ENCODE measurements at regions not wholly inside any gene's neighbourhood (a gene's known extent, or its start where the extent isn't known, plus 50 kb on each side); places are given as distances from the start of the nearest gene placed in this dataset.

GRCh38 chr9:26368241-26368640, 524.4 kb downstream of the CAAP1 start:
- Histone ChIP-seq H3K23me2 (ENCODE audit: low read depth, low read length) (no peaks in the 10 kb centered on the region; the same call in 1 of the 2 replicates), H2BK15ac (ENCODE audit: low read length) (no peak overlapping the region), H3K79me2 (ENCODE audit: control insufficient read depth in 1 of 2, insufficient read depth in 2 of 2, low read length in 2 of 2) (no peaks in the 10 kb centered on the region), H3K4ac (replicated peaks; ENCODE audit: insufficient read length, low read depth, low read length) (no peak overlapping the region), H2BK12ac (ENCODE audit: low read depth, low read length) (no peak overlapping the region), H4K91ac (replicated peaks; ENCODE audit: insufficient read length, low read length) (no peak overlapping the region), H3K4me2 (ENCODE audit: insufficient read depth in 1 of 2, low read depth in 2 of 2, low read length in 2 of 2) (no peak overlapping the region), H4K8ac (ENCODE audit: extremely low read depth, insufficient read depth, low read length) (no peak overlapping the region), H3K18ac (ENCODE audit: extremely low read depth, low read length) (no peak overlapping the region), H3K4me1 (replicated peaks in 1 of 4; ENCODE audit: control insufficient read depth in 3 of 4, insufficient read depth in 4 of 4, low read length in 3 of 4) (no peaks in the 10 kb centered on the region), H2BK5ac (ENCODE audit: low read depth, low read length) (no peak overlapping the region), H3K56ac (replicated peaks; ENCODE audit: insufficient read length, low read depth, low read length) (no peak overlapping the region), H3K79me1 (ENCODE audit: low read depth, low read length) (no peaks in the 10 kb centered on the region), H4K5ac (ENCODE audit: insufficient read length, low read depth, low read length) (no peak overlapping the region), H2BK120ac (replicated peaks; ENCODE audit: low read depth, low read length) (no peak overlapping the region), H3K9ac (replicated peaks in 1 of 4; ENCODE audit: extremely low read depth in 1 of 4, low read depth in 3 of 4, low read length in 3 of 4) (no peak overlapping the region), H2AK5ac (ENCODE audit: low read depth, low read length) (no peak overlapping the region), H3K14ac (ENCODE audit: insufficient read length) (no peak overlapping the region), H2AFZ (ENCODE audit: low read length) (no peak overlapping the region), H3K27me3 (replicated peaks in 1 of 4; ENCODE audit: control insufficient read depth in 3 of 4, extremely low read depth in 1 of 4, insufficient read depth in 3 of 4, low read length in 3 of 4) (no peaks in the 10 kb centered on the region), H3K36me3 (ENCODE audit: control insufficient read depth in 2 of 4, insufficient read depth in 4 of 4, low read length in 3 of 4) (no peaks in the 10 kb centered on the region), H2BK20ac (ENCODE audit: low read length) (no peak overlapping the region), H4K20me1 (replicated peaks in 1 of 2; ENCODE audit: control insufficient read depth in 1 of 2, insufficient read depth in 2 of 2, low read length in 2 of 2) (no peaks in the 10 kb centered on the region), H3K23ac (ENCODE audit: insufficient read length) (no peak overlapping the region), H3K9me3 (ENCODE audit: insufficient read depth in 2 of 2, low read depth in 1 of 2, low read length in 1 of 2) (no peaks in the 10 kb centered on the region), H3K4me3 (ENCODE audit: extremely low read depth in 1 of 4, insufficient read depth in 2 of 4, low read depth in 3 of 4, low read length in 4 of 4) (no peak overlapping the region), H3K27ac (ENCODE audit: low read depth, low read length) (no peak overlapping the region)
- FAIRE-seq (no peak), DNase-seq (ENCODE audit: low read depth in 1 of 2, low spot score in 2 of 2) (no peak)
- POLR2A ChIA-PET (ENCODE audit: partially characterized antibody) = no interaction called here
- WGBS, 2 experiments (ENCODE audit: extremely low coverage in 1 of 2, insufficient coverage in 1 of 2, insufficient read length in 1 of 2, insufficient replicate concordance in 2 of 2, low coverage in 1 of 2, low lambda C conversion rate in 2 of 2, missing lambda C conversion rate in 1 of 2) = 89% methylated on average over 3 of the region's 3 CpGs; no CpG with 5 or more reads in 1 of the 2 experiments
- CTCF ChIA-PET (ENCODE audit: partially characterized antibody) = no interaction called here
- TF ChIP-seq, protein P1, sequence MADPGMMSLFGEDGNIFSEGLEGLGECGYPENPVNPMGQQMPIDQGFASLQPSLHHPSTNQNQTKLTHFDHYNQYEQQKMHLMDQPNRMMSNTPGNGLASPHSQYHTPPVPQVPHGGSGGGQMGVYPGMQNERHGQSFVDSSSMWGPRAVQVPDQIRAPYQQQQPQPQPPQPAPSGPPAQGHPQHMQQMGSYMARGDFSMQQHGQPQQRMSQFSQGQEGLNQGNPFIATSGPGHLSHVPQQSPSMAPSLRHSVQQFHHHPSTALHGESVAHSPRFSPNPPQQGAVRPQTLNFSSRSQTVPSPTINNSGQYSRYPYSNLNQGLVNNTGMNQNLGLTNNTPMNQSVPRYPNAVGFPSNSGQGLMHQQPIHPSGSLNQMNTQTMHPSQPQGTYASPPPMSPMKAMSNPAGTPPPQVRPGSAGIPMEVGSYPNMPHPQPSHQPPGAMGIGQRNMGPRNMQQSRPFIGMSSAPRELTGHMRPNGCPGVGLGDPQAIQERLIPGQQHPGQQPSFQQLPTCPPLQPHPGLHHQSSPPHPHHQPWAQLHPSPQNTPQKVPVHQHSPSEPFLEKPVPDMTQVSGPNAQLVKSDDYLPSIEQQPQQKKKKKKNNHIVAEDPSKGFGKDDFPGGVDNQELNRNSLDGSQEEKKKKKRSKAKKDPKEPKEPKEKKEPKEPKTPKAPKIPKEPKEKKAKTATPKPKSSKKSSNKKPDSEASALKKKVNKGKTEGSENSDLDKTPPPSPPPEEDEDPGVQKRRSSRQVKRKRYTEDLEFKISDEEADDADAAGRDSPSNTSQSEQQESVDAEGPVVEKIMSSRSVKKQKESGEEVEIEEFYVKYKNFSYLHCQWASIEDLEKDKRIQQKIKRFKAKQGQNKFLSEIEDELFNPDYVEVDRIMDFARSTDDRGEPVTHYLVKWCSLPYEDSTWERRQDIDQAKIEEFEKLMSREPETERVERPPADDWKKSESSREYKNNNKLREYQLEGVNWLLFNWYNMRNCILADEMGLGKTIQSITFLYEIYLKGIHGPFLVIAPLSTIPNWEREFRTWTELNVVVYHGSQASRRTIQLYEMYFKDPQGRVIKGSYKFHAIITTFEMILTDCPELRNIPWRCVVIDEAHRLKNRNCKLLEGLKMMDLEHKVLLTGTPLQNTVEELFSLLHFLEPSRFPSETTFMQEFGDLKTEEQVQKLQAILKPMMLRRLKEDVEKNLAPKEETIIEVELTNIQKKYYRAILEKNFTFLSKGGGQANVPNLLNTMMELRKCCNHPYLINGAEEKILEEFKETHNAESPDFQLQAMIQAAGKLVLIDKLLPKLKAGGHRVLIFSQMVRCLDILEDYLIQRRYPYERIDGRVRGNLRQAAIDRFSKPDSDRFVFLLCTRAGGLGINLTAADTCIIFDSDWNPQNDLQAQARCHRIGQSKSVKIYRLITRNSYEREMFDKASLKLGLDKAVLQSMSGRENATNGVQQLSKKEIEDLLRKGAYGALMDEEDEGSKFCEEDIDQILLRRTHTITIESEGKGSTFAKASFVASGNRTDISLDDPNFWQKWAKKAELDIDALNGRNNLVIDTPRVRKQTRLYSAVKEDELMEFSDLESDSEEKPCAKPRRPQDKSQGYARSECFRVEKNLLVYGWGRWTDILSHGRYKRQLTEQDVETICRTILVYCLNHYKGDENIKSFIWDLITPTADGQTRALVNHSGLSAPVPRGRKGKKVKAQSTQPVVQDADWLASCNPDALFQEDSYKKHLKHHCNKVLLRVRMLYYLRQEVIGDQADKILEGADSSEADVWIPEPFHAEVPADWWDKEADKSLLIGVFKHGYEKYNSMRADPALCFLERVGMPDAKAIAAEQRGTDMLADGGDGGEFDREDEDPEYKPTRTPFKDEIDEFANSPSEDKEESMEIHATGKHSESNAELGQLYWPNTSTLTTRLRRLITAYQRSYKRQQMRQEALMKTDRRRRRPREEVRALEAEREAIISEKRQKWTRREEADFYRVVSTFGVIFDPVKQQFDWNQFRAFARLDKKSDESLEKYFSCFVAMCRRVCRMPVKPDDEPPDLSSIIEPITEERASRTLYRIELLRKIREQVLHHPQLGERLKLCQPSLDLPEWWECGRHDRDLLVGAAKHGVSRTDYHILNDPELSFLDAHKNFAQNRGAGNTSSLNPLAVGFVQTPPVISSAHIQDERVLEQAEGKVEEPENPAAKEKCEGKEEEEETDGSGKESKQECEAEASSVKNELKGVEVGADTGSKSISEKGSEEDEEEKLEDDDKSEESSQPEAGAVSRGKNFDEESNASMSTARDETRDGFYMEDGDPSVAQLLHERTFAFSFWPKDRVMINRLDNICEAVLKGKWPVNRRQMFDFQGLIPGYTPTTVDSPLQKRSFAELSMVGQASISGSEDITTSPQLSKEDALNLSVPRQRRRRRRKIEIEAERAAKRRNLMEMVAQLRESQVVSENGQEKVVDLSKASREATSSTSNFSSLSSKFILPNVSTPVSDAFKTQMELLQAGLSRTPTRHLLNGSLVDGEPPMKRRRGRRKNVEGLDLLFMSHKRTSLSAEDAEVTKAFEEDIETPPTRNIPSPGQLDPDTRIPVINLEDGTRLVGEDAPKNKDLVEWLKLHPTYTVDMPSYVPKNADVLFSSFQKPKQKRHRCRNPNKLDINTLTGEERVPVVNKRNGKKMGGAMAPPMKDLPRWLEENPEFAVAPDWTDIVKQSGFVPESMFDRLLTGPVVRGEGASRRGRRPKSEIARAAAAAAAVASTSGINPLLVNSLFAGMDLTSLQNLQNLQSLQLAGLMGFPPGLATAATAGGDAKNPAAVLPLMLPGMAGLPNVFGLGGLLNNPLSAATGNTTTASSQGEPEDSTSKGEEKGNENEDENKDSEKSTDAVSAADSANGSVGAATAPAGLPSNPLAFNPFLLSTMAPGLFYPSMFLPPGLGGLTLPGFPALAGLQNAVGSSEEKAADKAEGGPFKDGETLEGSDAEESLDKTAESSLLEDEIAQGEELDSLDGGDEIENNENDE (IDR thresholded peaks at IDR 0.05; ENCODE audit: insufficient replicate concordance, low read length) = no peak
